ENCODE measurements at regions not wholly inside any gene's neighbourhood (a gene's known extent, or its start where the extent isn't known, plus 50 kb on each side); places are given as distances from the start of the nearest gene placed in this dataset.

DNA sequence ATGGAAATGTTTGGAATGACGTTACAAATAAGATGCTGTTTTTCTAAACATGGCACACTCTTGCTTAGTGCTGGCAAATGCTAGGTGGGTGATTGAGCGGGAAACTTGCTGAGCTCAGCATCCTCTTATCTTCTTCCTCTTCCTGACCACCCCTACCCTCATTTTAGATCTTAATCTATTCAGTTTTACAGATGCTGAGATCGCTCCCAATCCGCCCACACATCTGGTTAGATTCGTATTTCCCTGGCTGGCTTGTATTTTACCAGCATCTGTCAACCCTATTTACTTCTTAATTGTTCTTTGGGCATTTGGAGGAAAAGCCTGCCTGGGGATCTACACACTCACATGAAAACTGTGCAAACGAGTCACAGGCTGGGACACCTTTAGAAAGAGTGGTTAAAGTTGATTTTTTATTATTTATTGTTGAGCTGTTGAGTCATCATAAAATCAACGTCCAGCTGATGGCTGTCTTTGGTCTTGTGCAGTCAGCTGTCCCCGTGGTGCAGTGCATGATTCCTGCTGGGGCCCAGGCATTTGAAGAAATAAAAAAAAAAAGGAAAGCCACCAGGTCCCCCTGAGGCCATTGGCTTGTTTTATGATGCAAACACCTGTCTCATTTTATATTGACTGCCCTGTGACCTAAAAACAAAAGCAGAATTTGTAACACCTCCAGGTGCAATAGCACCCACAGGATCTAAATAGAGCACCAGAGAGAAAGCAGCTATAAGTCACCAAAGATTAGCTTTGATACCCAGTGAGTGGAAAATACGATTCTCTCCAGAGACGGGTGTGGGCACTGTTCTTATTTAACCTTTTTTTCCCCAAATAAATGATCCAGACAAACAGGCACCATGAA is 258.6 kb downstream of the HS3ST3B1 start:
- TF ChIP-seq, protein P1, sequence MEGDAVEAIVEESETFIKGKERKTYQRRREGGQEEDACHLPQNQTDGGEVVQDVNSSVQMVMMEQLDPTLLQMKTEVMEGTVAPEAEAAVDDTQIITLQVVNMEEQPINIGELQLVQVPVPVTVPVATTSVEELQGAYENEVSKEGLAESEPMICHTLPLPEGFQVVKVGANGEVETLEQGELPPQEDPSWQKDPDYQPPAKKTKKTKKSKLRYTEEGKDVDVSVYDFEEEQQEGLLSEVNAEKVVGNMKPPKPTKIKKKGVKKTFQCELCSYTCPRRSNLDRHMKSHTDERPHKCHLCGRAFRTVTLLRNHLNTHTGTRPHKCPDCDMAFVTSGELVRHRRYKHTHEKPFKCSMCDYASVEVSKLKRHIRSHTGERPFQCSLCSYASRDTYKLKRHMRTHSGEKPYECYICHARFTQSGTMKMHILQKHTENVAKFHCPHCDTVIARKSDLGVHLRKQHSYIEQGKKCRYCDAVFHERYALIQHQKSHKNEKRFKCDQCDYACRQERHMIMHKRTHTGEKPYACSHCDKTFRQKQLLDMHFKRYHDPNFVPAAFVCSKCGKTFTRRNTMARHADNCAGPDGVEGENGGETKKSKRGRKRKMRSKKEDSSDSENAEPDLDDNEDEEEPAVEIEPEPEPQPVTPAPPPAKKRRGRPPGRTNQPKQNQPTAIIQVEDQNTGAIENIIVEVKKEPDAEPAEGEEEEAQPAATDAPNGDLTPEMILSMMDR (IDR thresholded peaks at IDR 0.05; ENCODE audit: control extremely low read depth in 1 of 3, insufficient read depth in 1 of 3, low read depth in 1 of 3, low read length in 3 of 3): no peak
- no peak for TF ChIP-seq GABPA (IDR thresholded peaks at IDR 0.05; ENCODE audit: borderline replicate concordance, insufficient read depth, low read length)
- no peak for TF ChIP-seq POLR2AphosphoS5 (IDR thresholded peaks at IDR 0.05; ENCODE audit: low read depth, low read length)
- no peak for TF ChIP-seq POLR2A (IDR thresholded peaks at IDR 0.05; ENCODE audit: control extremely low read depth in 1 of 2, low read depth in 2 of 2, low read length in 2 of 2)
- TF ChIP-seq FOSL1 (IDR thresholded peaks at IDR 0.05; ENCODE audit: insufficient read depth, low read depth, low read length): no peak
- no peak for TF ChIP-seq KDM1A (IDR thresholded peaks at IDR 0.05; ENCODE audit: borderline replicate concordance, low read length)
- no peak for TF ChIP-seq RNF2 (IDR thresholded peaks at IDR 0.05; ENCODE audit: borderline replicate concordance, low read depth, low read length, missing control alignments, poor library complexity, severe bottlenecking)
- TF ChIP-seq HDAC2 (IDR thresholded peaks at IDR 0.05; ENCODE audit: borderline replicate concordance in 1 of 2, low read depth in 2 of 2, low read length in 2 of 2): no peak
- TF ChIP-seq MAFK (IDR thresholded peaks at IDR 0.05; ENCODE audit: low read depth, low read length): peak; percentile 66; the same call in 1 of the 2 replicates
- TF ChIP-seq EZH2 (IDR thresholded peaks at IDR 0.05; ENCODE audit: low read depth, low read length, severe bottlenecking): no peak
- TF ChIP-seq NRF1 (IDR thresholded peaks at IDR 0.05; ENCODE audit: low read depth, low read length): no peak
- TF ChIP-seq SUZ12 (IDR thresholded peaks at IDR 0.05; ENCODE audit: low read length): no peak
- TF ChIP-seq CREB1 (IDR thresholded peaks at IDR 0.05): no peak

All from H1 (cell line).